ENCODE measurements at regions not wholly inside any gene's neighbourhood (a gene's known extent, or its start where the extent isn't known, plus 50 kb on each side); places are given as distances from the start of the nearest gene placed in this dataset.

- POLR2A ChIA-PET = no interaction called here
- CTCF ChIA-PET = no interaction called here
- no peak overlapping the region for H3K4me3 ChIP-seq
- no peaks in the 10 kb centered on the region for H3K9me3 ChIP-seq
- no peak for TF ChIP-seq CBX8 (IDR thresholded peaks at IDR 0.05)
- TF ChIP-seq TFCP2L1 (CRISPR knock-in tag; IDR thresholded peaks at IDR 0.05) = no peak
- TF ChIP-seq CHD2 (IDR thresholded peaks at IDR 0.05; ENCODE audit: low read length, partially characterized antibody) = no peak
- TF ChIP-seq FOSB (CRISPR knock-in tag; IDR thresholded peaks at IDR 0.05) = no peak
- TF ChIP-seq, protein P1, sequence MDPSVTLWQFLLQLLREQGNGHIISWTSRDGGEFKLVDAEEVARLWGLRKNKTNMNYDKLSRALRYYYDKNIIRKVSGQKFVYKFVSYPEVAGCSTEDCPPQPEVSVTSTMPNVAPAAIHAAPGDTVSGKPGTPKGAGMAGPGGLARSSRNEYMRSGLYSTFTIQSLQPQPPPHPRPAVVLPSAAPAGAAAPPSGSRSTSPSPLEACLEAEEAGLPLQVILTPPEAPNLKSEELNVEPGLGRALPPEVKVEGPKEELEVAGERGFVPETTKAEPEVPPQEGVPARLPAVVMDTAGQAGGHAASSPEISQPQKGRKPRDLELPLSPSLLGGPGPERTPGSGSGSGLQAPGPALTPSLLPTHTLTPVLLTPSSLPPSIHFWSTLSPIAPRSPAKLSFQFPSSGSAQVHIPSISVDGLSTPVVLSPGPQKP (IDR thresholded peaks at IDR 0.05; ENCODE audit: low read depth, low read length) = no peak
- TF ChIP-seq ZFP36 (IDR thresholded peaks at IDR 0.05; ENCODE audit: borderline replicate concordance, partially characterized antibody) = no peak
- TF ChIP-seq JUN (IDR thresholded peaks at IDR 0.05) = no peak
- no peak for TF ChIP-seq POLR2AphosphoS2 (conservative IDR thresholded peaks at IDR 0.05; ENCODE audit: low read length)
- TF ChIP-seq, protein P2, sequence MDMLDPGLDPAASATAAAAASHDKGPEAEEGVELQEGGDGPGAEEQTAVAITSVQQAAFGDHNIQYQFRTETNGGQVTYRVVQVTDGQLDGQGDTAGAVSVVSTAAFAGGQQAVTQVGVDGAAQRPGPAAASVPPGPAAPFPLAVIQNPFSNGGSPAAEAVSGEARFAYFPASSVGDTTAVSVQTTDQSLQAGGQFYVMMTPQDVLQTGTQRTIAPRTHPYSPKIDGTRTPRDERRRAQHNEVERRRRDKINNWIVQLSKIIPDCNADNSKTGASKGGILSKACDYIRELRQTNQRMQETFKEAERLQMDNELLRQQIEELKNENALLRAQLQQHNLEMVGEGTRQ (IDR thresholded peaks at IDR 0.05) = no peak
- TF ChIP-seq KDM1A (IDR thresholded peaks at IDR 0.05; ENCODE audit: low read depth) = no peak
- no peak for TF ChIP-seq POLR2A (IDR thresholded peaks at IDR 0.05; ENCODE audit: low read length)
- WGBS (ENCODE audit: missing lambda C conversion rate) = 65% methylated on average over 1 of the region's 1 CpG
- no peaks in the 10 kb centered on the region for H3K4me1 ChIP-seq
- H3K27ac ChIP-seq = no peak overlapping the region
- no peak for FAIRE-seq
- no peak overlapping the region for H3K4me2 ChIP-seq
- DNase-seq (ENCODE audit: low read depth in 1 of 2, low spot score in 1 of 2) = peak in 1 of 2 experiments; percentile 39
- no peak for ATAC-seq
These were observed 984.8 kb upstream of the MIR17HG start for GRCh38 chr13:90362707-90363106.

- Histone ChIP-seq H3K4me1 (no peaks in the 10 kb centered on the region), H3K9me3 (no peaks in the 10 kb centered on the region), H3K4me2 (no peak overlapping the region), H3K4me3 (no peak overlapping the region), H3K27ac (no peak overlapping the region)
- ChIA-PET CTCF (no interaction called here), POLR2A (no interaction called here)
- TF ChIP-seq, protein P3, sequence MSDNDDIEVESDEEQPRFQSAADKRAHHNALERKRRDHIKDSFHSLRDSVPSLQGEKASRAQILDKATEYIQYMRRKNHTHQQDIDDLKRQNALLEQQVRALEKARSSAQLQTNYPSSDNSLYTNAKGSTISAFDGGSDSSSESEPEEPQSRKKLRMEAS (IDR thresholded peaks at IDR 0.05) = no peak
- TF ChIP-seq CTCF (IDR thresholded peaks at IDR 0.05) = 0 out of 3 replicates have a peak, but pooled peaks have one; percentile 6
- FAIRE-seq = no peak
- no peak for DNase-seq (ENCODE audit: low read depth in 1 of 2, low spot score in 1 of 2)
- WGBS (ENCODE audit: missing lambda C conversion rate) = 88% methylated on average over 1 of the region's 1 CpG
- no peak for ATAC-seq
These were observed 982.4 kb upstream of the MIR17HG start for GRCh38 chr13:90365130-90365529.

GRCh38 chr13:90374168-90374567 is 973.3 kb upstream of the MIR17HG start:
- DNase-seq (ENCODE audit: low read depth in 1 of 2, low spot score in 1 of 2) (no peak), ATAC-seq (no peak), FAIRE-seq (no peak)
- ChIA-PET POLR2A (no interaction called here), CTCF (no interaction called here)
- Histone ChIP-seq H3K9me3 (no peaks in the 10 kb centered on the region), H3K4me2 (no peak overlapping the region), H3K4me1 (no peaks in the 10 kb centered on the region), H3K4me3 (no peak overlapping the region), H3K27ac (no peak overlapping the region)
- TF ChIP-seq ZSCAN20 (CRISPR knock-in tag; IDR thresholded peaks at IDR 0.05) (no peak), PHF8 (IDR thresholded peaks at IDR 0.05; ENCODE audit: borderline replicate concordance, low read depth) (no peak)

DNA sequence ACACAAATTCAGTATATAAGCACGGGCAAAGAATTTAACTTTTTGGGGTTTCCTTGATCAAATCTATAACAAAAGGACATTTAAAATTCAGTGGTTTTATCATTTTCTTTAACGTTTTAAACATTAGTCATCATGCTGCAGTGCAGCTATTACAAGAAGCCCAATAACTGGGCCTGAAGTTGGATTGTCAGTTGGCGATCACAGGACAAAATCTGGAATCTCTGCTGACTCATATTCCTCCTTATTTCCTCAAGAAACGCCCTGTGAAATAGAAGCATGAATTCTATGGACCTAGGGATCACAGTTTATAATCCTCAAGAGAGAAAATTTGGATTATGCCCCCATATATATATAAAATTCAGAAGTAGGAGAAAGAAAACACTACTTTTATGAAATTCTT is 971.6 kb upstream of the MIR17HG start:
- FAIRE-seq = no peak
- 58% methylated on average over 4 of the region's 4 CpGs for WGBS (ENCODE audit: missing lambda C conversion rate)
- no peak for ATAC-seq
- POLR2A ChIA-PET = no interaction called here
- DNase-seq (ENCODE audit: low read depth in 1 of 2, low spot score in 1 of 2) = peak in 1 of 2 experiments; percentile 1
- H3K9me3 ChIP-seq = no peaks in the 10 kb centered on the region
- H3K27ac ChIP-seq = no peak overlapping the region
- no peaks in the 10 kb centered on the region for H3K4me1 ChIP-seq
- no peak overlapping the region for H3K4me3 ChIP-seq
- CTCF ChIA-PET = no interaction called here
- H3K4me2 ChIP-seq = no peak overlapping the region
- no peak for TF ChIP-seq CHD4 (IDR thresholded peaks at IDR 0.05; ENCODE audit: borderline replicate concordance)
- TF ChIP-seq HOXB13 (CRISPR knock-in tag; IDR thresholded peaks at IDR 0.05; ENCODE audit: low read depth) = no peak
- TF ChIP-seq RCOR1 (IDR thresholded peaks at IDR 0.05; ENCODE audit: low read depth, low read length) = no peak
- TF ChIP-seq HOXB5 (CRISPR knock-in tag; IDR thresholded peaks at IDR 0.05) = no peak
- TF ChIP-seq NFE2L2 (conservative IDR thresholded peaks at IDR 0.05; ENCODE audit: low read length) = no peak
- TF ChIP-seq KDM1A (IDR thresholded peaks at IDR 0.05; ENCODE audit: low read depth) = no peak
- no peak for TF ChIP-seq HOXA7 (CRISPR knock-in tag; IDR thresholded peaks at IDR 0.05)
- no peak for TF ChIP-seq CTCF (IDR thresholded peaks at IDR 0.05)
- TF ChIP-seq RAD21 (conservative IDR thresholded peaks at IDR 0.05 in 1 of 2, IDR thresholded peaks at IDR 0.05 in 1 of 2) = no peak
- no peak for TF ChIP-seq ATOH8 (CRISPR knock-in tag; IDR thresholded peaks at IDR 0.05; ENCODE audit: low read depth)
